ENCODE measurements at regions not wholly inside any gene's neighbourhood (a gene's known extent, or its start where the extent isn't known, plus 50 kb on each side); places are given as distances from the start of the nearest gene placed in this dataset.

GRCh38 chr13:86172961-86173360, 373.7 kb upstream of the SLITRK6 start:
- BruUV-seq (replicated peaks), result no TSS peak

GRCh38 chr13:86161257-86161656, 362.0 kb upstream of the SLITRK6 start:
- no peak overlapping the region for H3K4me3 ChIP-seq
- ATAC-seq, result no peak
- no peaks in the 10 kb centered on the region for H4K20me1 ChIP-seq (replicated peaks; ENCODE audit: control insufficient read depth, insufficient read depth, low read length)
- H3K79me2 ChIP-seq (ENCODE audit: control insufficient read depth, insufficient read depth, low read length), result no peaks in the 10 kb centered on the region
- POLR2A ChIA-PET, result no interaction called here
- CTCF ChIA-PET (ENCODE audit: low intra/inter-chr PET ratio), result no interaction called here
- H2AFZ ChIP-seq (ENCODE audit: low read depth, low read length), result no peak overlapping the region
- FAIRE-seq, result no peak
- no peaks in the 10 kb centered on the region for H3K36me3 ChIP-seq (ENCODE audit: control insufficient read depth, insufficient read depth, low read length)
- no peak for DNase-seq (ENCODE audit: extremely low read depth in 1 of 4, low spot score in 3 of 4)
- BruUV-seq (replicated peaks), result no TSS peak
- H3K4me2 ChIP-seq (ENCODE audit: insufficient read depth, low read length), result no peak overlapping the region
- H3K9ac ChIP-seq (ENCODE audit: insufficient read depth in 1 of 2, low read depth in 2 of 2, low read length in 2 of 2), result no peak overlapping the region
- in situ Hi-C loops (cut with MboI) (no loop called here), intact Hi-C loops (cut with micrococcal nuclease) (no loop called here)
- no peaks in the 10 kb centered on the region for H3K9me1 ChIP-seq (ENCODE audit: control insufficient read depth, insufficient read depth, low read length)
- WGBS (ENCODE audit: insufficient coverage, low coverage, missing lambda C conversion rate), result no CpG with 5 or more reads among the region's 1 CpG
- no peaks in the 10 kb centered on the region for H3K27me3 ChIP-seq (ENCODE audit: control insufficient read depth in 2 of 2, insufficient read depth in 2 of 2, low read length in 2 of 2)
- H3K4me1 ChIP-seq (replicated peaks in 1 of 2; ENCODE audit: control insufficient read depth in 2 of 2, insufficient read depth in 2 of 2, low read length in 2 of 2), result no peaks in the 10 kb centered on the region
- no peak overlapping the region for H3K27ac ChIP-seq (ENCODE audit: extremely low read depth, low read depth, low read length)
- no peaks in the 10 kb centered on the region for H3K9me3 ChIP-seq (replicated peaks; ENCODE audit: control insufficient read depth, insufficient read depth, low read depth, low read length)

More at GRCh38 chr13:86172961-86173360, 373.7 kb upstream of the SLITRK6 start:
- H3K9me1 ChIP-seq (ENCODE audit: control insufficient read depth, insufficient read depth, low read length), result no peaks in the 10 kb centered on the region
- in situ Hi-C loops (cut with MboI) (no loop called here), intact Hi-C loops (cut with micrococcal nuclease) (no loop called here)
- no peaks in the 10 kb centered on the region for H3K27me3 ChIP-seq (ENCODE audit: control insufficient read depth in 2 of 2, insufficient read depth in 2 of 2, low read length in 2 of 2)
- no peaks in the 10 kb centered on the region for H3K9me3 ChIP-seq (replicated peaks; ENCODE audit: control insufficient read depth, insufficient read depth, low read depth, low read length)
- POLR2A ChIA-PET, result no interaction called here
- WGBS (ENCODE audit: insufficient coverage, low coverage, missing lambda C conversion rate), result 0% methylated on average over 3 of the region's 3 CpGs
- DNase-seq (ENCODE audit: extremely low read depth in 1 of 4, low spot score in 3 of 4) (no peak), ATAC-seq (no peak), FAIRE-seq (no peak)
- no peak overlapping the region for H3K27ac ChIP-seq (ENCODE audit: extremely low read depth, low read depth, low read length)
- H3K4me1 ChIP-seq (replicated peaks in 1 of 2; ENCODE audit: control insufficient read depth in 2 of 2, insufficient read depth in 2 of 2, low read length in 2 of 2), result no peaks in the 10 kb centered on the region
- no peaks in the 10 kb centered on the region for H4K20me1 ChIP-seq (replicated peaks; ENCODE audit: control insufficient read depth, insufficient read depth, low read length)
- no peak overlapping the region for H3K9ac ChIP-seq (ENCODE audit: insufficient read depth in 1 of 2, low read depth in 2 of 2, low read length in 2 of 2)
- no peak overlapping the region for H3K4me2 ChIP-seq (ENCODE audit: insufficient read depth, low read length)
- no peaks in the 10 kb centered on the region for H3K36me3 ChIP-seq (ENCODE audit: control insufficient read depth, insufficient read depth, low read length)
- H3K4me3 ChIP-seq, result no peak overlapping the region
- no peaks in the 10 kb centered on the region for H3K79me2 ChIP-seq (ENCODE audit: control insufficient read depth, insufficient read depth, low read length)
- no peak for TF ChIP-seq ZBTB33 (CRISPR knock-in tag; IDR thresholded peaks at IDR 0.05)
- TF ChIP-seq TBP (optimal IDR thresholded peaks at IDR 0.05; ENCODE audit: low read depth, low read length), result no peak
- no peak for TF ChIP-seq CHD1 (IDR thresholded peaks at IDR 0.05; ENCODE audit: low read length)
- H2AFZ ChIP-seq (ENCODE audit: low read depth, low read length), result no peak overlapping the region
- CTCF ChIA-PET (ENCODE audit: low intra/inter-chr PET ratio), result no interaction called here

Data from K562 (cell line).